ENCODE measurements at regions not wholly inside any gene's neighbourhood (a gene's known extent, or its start where the extent isn't known, plus 50 kb on each side); places are given as distances from the start of the nearest gene placed in this dataset.

DNA sequence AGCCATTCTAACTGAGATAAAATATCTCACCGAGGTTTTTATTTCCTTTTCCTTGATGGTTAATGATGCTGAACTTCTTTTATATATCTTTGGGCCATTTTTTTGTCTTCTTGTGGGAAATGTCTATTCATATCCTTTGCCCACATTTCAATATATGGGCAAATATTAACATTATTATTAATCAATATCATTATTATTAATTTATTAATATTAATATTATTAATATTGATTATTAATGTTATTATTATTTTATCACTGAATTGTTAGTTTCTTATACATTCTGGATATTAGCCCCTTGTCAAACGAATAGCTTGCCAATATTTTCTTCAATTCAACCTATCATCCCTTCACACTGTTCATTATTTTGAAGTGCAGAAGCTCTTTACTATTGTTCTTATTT lies 2203.6 kb downstream of the PCDH9 start:
- TF ChIP-seq, protein P1, sequence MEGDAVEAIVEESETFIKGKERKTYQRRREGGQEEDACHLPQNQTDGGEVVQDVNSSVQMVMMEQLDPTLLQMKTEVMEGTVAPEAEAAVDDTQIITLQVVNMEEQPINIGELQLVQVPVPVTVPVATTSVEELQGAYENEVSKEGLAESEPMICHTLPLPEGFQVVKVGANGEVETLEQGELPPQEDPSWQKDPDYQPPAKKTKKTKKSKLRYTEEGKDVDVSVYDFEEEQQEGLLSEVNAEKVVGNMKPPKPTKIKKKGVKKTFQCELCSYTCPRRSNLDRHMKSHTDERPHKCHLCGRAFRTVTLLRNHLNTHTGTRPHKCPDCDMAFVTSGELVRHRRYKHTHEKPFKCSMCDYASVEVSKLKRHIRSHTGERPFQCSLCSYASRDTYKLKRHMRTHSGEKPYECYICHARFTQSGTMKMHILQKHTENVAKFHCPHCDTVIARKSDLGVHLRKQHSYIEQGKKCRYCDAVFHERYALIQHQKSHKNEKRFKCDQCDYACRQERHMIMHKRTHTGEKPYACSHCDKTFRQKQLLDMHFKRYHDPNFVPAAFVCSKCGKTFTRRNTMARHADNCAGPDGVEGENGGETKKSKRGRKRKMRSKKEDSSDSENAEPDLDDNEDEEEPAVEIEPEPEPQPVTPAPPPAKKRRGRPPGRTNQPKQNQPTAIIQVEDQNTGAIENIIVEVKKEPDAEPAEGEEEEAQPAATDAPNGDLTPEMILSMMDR (conservative IDR thresholded peaks at IDR 0.05; ENCODE audit: low read depth in 2 of 2), result no peak
- TF ChIP-seq POLR2AphosphoS5 (IDR thresholded peaks at IDR 0.05; ENCODE audit: low read depth), result no peak
- TF ChIP-seq, protein P2, sequence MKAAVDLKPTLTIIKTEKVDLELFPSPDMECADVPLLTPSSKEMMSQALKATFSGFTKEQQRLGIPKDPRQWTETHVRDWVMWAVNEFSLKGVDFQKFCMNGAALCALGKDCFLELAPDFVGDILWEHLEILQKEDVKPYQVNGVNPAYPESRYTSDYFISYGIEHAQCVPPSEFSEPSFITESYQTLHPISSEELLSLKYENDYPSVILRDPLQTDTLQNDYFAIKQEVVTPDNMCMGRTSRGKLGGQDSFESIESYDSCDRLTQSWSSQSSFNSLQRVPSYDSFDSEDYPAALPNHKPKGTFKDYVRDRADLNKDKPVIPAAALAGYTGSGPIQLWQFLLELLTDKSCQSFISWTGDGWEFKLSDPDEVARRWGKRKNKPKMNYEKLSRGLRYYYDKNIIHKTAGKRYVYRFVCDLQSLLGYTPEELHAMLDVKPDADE (IDR thresholded peaks at IDR 0.05), result no peak

Measured in GM23338 (cell line).